G401 (cell line): ENCODE measurements at regions not wholly inside any gene's neighbourhood (a gene's known extent, or its start where the extent isn't known, plus 50 kb on each side); places are given as distances from the start of the nearest gene placed in this dataset.

Experiments used
- DNase-seq: peaks from one replicate; pipeline ENCODE4 v3.0.0-alpha.2; 2015; ENCODE audit warnings: low spot score
- in situ Hi-C: cut with HindIII; loops from 2 replicates; pipeline ENCODE4 v1.10.0; 2016; ENCODE audit warnings: low sequenced_read_pairs, mixed read lengths

GRCh38 chr2:129248198-129248597, 731.3 kb upstream of the RAB6C start:
- in situ Hi-C loops: no loop called here

GRCh38 chr2:129252781-129253460, 726.5 kb upstream of the RAB6C start:
- DNase-seq: no peak
- in situ Hi-C loops: no loop called here

More at GRCh38 chr2:129248198-129248597, 731.3 kb upstream of the RAB6C start:
- DNase-seq: no peak

DNA sequence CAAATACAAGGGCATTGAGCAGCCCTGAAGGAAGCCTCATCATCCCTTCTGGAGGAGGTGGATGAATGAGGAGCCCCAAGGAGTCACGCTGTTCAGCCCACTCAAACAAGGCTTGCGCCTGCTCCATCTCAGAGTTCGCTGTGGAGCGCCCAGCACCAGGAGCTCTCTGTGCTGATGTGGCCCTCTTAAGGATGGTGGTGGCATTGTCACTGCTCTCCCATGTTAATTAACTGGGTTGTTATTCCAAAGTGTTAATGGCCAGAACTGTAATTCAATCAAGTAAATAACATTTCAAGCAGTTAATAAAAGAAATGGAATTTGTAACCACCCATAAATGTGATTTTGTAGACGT, 726.0 kb upstream of the RAB6C start:
- in situ Hi-C loops: no loop called here

DNA sequence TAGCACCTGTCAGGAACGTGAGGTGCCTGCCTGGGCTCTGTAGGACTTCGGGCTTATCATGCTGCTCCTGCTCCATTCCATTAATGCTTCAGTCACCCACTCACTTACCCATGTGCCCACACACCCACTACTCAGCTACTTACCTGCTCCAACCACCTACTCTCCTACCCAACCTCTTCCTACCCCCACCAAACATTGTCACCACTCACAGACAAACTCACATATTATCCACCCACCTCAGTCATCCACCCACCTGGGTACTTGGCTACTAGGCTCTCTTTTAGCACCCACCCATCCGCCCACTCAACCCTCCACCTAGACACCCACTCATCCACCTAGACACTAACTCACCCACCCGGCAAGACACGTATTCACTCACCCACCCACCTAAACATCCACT, 724.7 kb upstream of the RAB6C start:
- in situ Hi-C loops: no loop called here
- no peak for DNase-seq

More for the DNA sequence above, 726.0 kb upstream of the RAB6C start:
- DNase-seq: no peak

DNA sequence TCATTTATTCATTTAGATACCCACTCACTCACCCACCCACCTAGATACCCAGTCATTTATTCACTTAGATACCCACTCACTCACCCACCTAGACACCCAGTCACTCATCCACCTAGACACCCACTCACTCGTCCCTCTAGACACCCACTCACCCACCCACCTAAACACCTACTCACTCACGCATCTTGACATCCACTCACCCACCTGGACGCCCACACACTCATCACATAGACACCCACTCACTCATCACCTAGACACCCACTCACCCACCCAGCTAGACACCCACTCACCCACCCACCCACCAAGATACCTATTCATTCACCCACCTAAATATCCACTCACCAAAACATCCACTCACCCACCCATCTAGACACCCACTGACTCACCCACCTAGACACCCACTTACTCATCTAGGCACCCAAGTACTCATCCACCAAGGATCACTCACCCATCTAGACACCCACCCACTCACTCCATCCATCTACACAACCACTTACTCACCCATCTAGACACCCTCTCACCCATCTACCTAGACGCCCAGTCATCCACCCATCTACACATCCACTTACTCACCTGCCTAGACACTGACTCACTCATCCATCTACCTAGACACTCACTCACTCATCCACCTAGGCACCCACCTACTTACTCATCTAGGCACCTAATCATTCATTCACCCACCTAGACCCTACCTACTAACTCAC, 723.7 kb upstream of the RAB6C start:
- in situ Hi-C loops: no loop called here
- no peak for DNase-seq

GRCh38 chr2:129256642-129257041, 722.8 kb upstream of the RAB6C start:
- in situ Hi-C loops: no loop called here
- DNase-seq: no peak

- in situ Hi-C loops: no loop called here
- no peak for DNase-seq
These were observed 716.5 kb upstream of the RAB6C start for GRCh38 chr2:129262934-129263333.

DNA sequence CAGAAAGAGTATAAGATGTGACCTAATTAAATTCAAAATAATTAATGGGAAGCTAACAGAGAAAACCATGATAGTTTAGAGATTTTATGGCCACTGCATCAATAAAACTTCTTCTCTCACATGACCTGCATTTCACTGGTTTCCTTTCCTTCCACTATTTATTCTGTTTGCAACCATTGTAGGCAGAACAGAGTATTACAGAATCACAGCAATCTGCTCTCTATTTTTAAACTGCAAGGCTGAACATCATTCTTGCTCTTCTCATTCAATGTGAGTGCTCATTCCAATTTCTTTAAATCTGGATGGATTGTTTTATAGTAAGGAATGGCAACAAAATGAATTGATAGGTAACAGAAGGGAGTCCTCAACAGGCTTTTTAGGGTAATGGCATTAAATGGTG, 715.5 kb upstream of the RAB6C start:
- in situ Hi-C loops: no loop called here
- no peak for DNase-seq

DNA sequence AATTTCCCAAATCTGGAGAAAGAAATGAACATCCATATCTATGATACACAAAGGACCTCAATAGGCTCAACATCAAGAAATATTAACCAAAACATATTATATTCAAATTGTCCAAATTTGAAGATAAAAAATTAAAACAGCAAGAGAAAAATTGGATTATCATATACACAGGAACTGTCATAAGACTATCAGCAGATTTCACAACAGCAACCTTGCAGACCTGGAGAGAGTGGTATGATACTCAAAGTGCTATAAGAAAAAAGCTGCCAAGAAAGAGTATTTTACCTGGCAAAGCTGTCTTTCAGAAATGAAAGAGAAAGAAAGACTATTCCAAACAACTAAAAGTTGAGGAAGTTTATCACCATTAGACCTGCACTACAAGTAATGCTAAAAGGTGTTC, 711.9 kb upstream of the RAB6C start:
- DNase-seq: no peak
- in situ Hi-C loops: no loop called here

- in situ Hi-C loops: no loop called here
- DNase-seq: no peak
These were observed 706.0 kb upstream of the RAB6C start for GRCh38 chr2:129273266-129274037.

- no peak for DNase-seq
- in situ Hi-C loops: no loop called here
These were observed 705.4 kb upstream of the RAB6C start for GRCh38 chr2:129274038-129274415.

DNA sequence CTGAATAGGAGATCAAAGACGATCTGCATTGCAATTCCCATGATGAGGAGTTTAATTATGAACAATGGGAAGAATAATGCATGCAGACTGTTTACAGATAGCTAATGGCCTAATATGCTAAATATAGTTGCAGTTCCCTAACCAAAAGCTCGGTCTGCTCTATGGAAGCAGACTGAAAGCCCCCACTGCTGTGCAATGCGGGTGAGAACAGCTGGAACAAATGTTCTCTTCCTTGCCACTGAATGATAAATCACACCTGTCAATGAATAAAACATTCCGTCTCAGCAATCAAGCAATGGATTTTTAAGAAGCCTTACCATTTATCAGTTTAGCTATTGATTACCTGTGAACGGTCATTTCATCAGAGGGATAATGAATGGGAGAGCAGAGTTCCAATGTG, 704.5 kb upstream of the RAB6C start:
- in situ Hi-C loops: no loop called here
- DNase-seq: no peak

DNA sequence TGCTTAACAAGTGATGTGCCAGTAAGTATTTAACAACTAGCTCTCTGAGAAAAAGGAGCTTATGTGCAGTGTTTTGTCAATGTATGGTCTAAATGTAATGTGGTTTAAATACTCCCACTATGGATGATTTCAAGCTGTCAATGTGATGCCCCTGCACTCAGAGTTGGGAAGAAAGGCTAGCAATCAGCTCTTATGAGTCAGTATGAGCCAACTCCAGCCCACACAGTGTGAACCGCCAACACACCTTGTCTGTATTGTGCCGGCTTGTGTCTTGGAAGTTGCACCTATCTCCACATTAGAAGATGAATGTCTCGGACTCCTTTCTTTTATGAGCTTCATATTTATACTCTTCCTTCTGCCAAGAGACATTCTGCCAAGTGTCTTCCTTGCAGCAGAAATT, 703.8 kb upstream of the RAB6C start:
- in situ Hi-C loops: no loop called here
- DNase-seq: no peak

- DNase-seq: no peak
- in situ Hi-C loops: no loop called here
These were observed 702.4 kb upstream of the RAB6C start for GRCh38 chr2:129276978-129277584.

DNA sequence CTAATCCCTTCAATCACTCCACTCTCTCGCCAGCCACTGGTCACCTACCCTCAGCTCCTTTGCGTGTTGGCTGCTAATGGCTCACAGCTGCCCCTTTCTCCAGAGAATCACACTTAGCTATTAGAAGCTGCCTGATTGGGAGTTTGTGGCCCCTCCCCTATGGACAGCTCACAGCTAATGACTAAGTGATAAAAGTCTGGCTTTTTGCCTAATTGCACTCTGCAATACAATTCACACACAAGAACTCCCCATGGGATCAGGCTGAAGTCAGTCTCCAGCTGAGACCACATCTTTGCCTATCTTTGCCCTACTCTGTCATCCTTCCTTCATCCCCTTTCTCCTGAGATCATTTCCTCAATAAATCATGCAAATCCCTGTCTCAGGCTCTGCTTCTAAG, 701.9 kb upstream of the RAB6C start:
- in situ Hi-C loops: no loop called here
- no peak for DNase-seq

DNA sequence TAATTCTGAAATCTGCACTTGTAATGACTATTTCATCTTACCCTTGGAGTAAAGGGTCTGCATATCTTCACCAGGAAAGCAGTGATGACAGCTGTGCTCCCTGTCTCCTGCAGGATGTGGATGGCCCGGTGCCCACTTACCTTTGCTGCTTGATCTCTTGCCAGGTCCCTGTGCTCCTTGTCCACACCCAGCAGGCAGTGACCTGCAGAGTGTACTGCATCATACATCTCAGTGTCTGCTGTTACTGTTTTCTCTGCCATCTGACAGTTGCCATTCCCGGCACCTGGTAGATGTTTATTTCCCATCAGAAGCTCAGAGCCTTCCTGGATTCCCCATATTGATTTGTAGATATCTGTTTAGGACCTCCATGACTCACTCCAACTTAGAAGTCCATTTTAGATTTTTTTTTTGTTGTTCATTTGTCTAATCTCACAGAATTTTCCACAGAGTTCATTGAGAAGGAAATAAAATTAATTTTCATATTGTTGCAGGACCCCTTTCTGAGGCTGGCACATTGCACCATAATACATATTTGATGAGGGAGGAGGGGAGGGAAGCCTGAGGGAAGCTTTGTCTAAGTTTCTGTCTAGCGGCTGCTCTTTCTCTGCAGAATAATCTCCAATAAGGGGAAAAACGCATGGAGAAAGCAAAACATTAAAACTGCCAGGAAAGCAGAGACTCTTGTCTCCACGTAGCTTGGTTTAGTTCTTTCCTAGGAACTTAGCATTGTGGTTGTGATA, 697.5 kb upstream of the RAB6C start:
- DNase-seq: no peak
- in situ Hi-C loops: no loop called here

GRCh38 chr2:129285012-129285411, 694.5 kb upstream of the RAB6C start:
- in situ Hi-C loops: no loop called here
- DNase-seq: no peak

GRCh38 chr2:129293326-129293725, 686.1 kb upstream of the RAB6C start:
- in situ Hi-C loops: no loop called here
- DNase-seq: no peak

GRCh38 chr2:129296396-129296795, 683.1 kb upstream of the RAB6C start:
- in situ Hi-C loops: no loop called here
- DNase-seq: no peak
